ENCODE measurements at regions not wholly inside any gene's neighbourhood (a gene's known extent, or its start where the extent isn't known, plus 50 kb on each side); places are given as distances from the start of the nearest gene placed in this dataset.

- TF ChIP-seq EP300 (IDR thresholded peaks at IDR 0.05; ENCODE audit: borderline replicate concordance in 1 of 2, low read depth in 1 of 2, low read length in 1 of 2): no peak
- no peak for TF ChIP-seq CTCF (IDR thresholded peaks at IDR 0.05)
- TF ChIP-seq POLR2AphosphoS5 (IDR thresholded peaks at IDR 0.05; ENCODE audit: low read depth, low read length): no peak
- TF ChIP-seq FOXM1 (IDR thresholded peaks at IDR 0.05; ENCODE audit: low read depth): no peak
- no peak for TF ChIP-seq REST (IDR thresholded peaks at IDR 0.05; ENCODE audit: low read depth, low read length)
- TF ChIP-seq MAX (IDR thresholded peaks at IDR 0.05; ENCODE audit: low read depth): no peak
- no peak for TF ChIP-seq CHD2 (IDR thresholded peaks at IDR 0.05; ENCODE audit: low read length, partially characterized antibody)
- TF ChIP-seq FOSL2 (IDR thresholded peaks at IDR 0.05; ENCODE audit: borderline replicate concordance, low read depth): no peak
- TF ChIP-seq SMC3 (IDR thresholded peaks at IDR 0.05; ENCODE audit: low read depth, low read length): no peak
- no peak for TF ChIP-seq ELF1 (IDR thresholded peaks at IDR 0.05)
- TF ChIP-seq USF2 (IDR thresholded peaks at IDR 0.05; ENCODE audit: borderline replicate concordance, low read depth, low read length): no peak
- TF ChIP-seq TEAD4 (IDR thresholded peaks at IDR 0.05; ENCODE audit: borderline replicate concordance, insufficient read depth): no peak
- no peak for TF ChIP-seq RXRA (IDR thresholded peaks at IDR 0.05; ENCODE audit: borderline replicate concordance, low read depth)
Measured at GRCh38 chr13:111515307-111515617, 194.8 kb downstream of the TEX29 start.

All from SK-N-SH (cell line).